CD4-positive, alpha-beta T cell treated with Interleukin-21 for 1 hour (primary cell): ENCODE measurements at regions not wholly inside any gene's neighbourhood (a gene's known extent, or its start where the extent isn't known, plus 50 kb on each side); places are given as distances from the start of the nearest gene placed in this dataset.
"Not testable (repeated sequence)": the region's sequence is repeated elsewhere in the genome, so short reads cannot be mapped to it uniquely, and the experiment has no call there.

Experiments used
- DNase-seq: peaks from one replicate; pipeline ENCODE4 v3.0.0-alpha.2; 2020

GRCh38 chr3:109920749-109921148 is 583.4 kb upstream of the DPPA4 start:
- no peak for DNase-seq

DNA sequence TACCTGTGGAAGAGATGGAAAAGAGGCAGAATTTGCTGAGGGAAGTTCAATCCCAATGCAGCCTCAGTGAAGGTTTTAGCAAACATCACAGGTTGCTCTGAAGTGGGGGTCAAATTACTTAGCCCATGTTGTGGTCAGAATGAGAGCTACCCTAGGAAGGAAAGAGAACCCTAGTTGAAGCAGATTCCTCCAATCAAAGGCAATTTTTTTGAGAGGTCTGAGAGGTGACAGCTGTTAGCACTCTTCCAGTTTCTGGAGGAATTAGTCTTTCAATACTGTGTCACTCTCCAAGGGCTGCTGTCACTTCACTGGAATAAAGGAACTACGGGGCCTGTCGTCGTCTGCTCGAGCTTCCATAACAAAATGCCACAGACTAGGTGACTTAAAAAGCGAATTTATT is 584.2 kb upstream of the DPPA4 start:
- no peak for DNase-seq

DNA sequence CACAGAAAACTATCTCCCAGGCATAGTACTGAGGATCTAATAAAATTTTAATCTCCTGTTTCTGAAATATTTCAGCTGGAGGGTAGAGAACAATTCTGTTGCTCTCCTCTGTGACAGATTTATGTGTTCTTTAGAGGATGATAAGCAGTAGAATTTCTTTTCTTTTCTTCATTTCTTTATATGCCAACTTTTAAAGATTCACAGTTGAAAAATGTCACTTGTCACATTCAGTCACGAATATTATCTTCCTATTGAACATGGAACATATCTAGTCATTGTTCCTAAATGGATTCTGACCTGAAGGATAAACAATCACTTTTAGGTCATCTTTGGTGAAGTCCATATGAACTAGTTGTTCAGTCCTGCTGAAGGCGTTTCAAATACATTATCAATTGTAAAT is 585.5 kb upstream of the DPPA4 start:
- DNase-seq: no peak

GRCh38 chr3:109923431-109923830 is 586.1 kb upstream of the DPPA4 start:
- DNase-seq: no peak

DNA sequence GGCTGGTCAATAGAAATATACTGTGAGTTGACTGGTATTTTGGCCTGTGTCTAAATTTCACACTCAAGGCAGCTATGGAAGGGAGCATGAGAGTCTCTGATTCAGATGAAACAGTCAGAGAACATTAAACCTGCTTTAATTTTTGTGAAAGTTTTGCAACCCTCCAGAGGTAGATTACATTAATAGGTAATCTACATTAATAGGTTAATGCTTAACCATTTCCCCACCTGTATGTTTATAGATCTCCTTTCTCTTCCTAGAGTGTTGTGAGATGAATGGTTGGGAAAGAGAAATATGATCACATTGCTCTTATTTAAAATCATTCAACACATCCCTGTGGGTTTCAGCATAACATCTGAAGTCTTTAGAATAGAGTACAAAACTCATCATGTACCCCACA is 586.9 kb upstream of the DPPA4 start:
- no peak for DNase-seq

- no peak for DNase-seq
These were observed 589.0 kb upstream of the DPPA4 start for GRCh38 chr3:109926376-109926775.

DNA sequence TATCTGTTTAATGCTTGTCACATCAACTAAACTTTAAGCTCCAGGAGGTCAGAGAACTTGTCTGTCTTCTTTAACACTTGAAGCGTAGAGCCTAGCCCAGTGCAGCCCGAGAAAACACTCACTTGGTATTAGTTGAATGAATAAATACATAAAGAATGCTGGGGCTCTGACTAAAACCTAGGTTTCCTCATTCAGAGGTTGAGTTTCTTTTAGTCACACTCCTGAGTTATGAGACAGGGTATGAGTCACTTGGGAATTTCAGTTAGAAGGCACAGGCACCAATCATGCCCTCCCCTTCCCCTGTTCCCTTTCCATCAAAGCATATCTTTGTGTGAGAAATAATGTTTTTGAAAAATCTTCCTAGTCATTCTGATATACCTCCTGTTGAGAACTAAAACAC is 589.8 kb upstream of the DPPA4 start:
- DNase-seq: no peak

- DNase-seq: no peak
These were observed 590.4 kb upstream of the DPPA4 start for GRCh38 chr3:109927726-109928125.

GRCh38 chr3:109930582-109930981 is 593.2 kb upstream of the DPPA4 start:
- DNase-seq: no peak

DNA sequence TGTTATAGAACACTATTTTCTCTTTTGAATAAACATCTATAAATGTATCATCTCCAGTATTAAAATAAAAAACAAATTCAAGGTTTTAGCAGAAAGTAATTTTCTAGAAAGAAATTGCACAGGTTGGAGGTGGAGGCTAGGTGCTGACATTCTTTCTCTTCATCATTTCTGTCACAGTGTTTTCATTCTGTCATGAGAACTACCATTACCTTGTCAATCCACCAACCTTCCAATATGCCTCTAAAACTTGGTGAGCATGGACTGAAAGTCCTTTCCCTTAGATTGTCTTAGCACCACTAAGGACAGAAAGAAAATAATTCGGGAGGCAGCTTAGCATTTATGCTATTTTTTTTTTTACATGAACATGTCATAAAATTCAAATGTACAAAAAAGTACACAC is 596.2 kb upstream of the DPPA4 start:
- DNase-seq: no peak

- DNase-seq: no peak
These were observed 602.5 kb upstream of the DPPA4 start for GRCh38 chr3:109939817-109940216.

DNA sequence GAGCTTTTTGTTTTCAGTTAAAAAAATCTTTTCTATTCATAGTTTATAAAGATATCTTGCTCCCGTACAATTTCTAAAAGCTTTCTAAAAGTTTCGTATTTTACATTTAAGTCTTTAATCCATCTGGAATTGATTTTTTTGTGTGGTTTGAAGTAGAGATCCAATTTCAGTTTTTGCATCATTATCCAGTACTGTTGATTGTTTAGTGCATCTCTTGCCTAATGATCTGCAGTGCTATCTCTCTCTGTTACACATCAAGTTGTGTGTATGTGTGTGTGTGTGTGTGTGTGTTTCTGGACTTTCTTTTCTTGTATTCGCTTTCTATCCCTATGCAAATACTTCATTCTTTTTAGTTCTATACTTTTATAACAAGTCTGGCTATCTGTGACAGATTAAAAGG is 605.8 kb upstream of the DPPA4 start:
- DNase-seq: no peak

GRCh38 chr3:109944836-109945235 is 607.5 kb upstream of the DPPA4 start:
- DNase-seq: no peak

DNA sequence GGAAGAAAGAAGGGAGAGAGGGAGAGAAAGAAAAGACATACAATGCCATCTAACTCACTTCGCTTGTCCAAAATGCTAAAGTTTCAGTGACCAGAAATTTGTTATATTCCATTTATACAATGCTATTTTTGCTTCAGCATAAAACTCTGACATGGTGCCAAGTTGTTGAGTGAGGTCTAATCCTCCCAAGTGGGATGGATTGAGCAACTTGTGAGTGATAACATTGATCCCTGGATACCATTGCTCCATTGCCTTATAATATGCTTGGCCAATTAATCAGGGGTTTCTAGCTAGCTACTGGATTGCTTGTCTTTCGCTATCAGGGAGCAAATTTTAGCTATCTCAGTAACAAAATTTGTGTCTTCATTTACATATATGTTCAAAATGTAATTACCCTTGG is 615.6 kb upstream of the DPPA4 start:
- no peak for DNase-seq

GRCh38 chr3:109963831-109964230 is 626.5 kb upstream of the DPPA4 start:
- no peak for DNase-seq

DNA sequence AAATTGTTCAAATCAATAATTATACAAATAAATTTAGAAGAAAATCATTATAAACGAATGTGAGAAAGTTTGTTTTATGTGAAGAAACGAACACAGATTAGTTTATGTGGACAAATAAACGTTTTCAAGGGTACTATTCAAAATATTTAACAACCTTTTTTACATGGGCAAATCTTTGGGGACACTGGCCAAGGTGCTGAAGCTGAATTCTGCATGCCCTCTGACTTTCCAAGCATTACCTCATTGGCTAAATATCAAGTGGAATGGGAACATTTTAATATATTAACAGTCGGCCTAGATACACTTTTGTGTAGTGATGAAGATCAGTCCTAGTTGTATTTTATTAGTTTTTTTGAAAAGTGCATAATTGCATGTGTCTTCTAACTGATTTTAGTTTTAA is 636.4 kb upstream of the DPPA4 start:
- DNase-seq: no peak

DNA sequence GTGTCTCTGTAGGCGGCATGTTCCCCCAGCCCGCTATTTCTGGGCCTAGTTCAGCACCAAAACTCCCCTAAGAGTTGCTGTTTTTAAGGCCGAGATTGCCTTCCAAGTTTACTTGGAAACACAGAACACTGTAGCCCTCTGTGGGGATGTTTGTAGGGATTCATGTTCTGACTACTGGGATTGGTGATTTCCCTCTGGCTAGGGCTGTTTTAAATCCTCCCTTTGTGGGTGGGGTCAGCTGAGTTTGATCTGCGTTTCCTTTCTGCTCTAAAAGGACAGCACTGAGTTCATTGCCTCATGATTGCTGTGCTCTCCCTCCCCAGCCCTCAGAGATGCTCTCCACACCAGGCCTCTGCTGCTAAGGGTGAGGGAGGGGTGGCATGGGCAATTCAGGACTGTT is 640.6 kb upstream of the DPPA4 start:
- no peak for DNase-seq

DNA sequence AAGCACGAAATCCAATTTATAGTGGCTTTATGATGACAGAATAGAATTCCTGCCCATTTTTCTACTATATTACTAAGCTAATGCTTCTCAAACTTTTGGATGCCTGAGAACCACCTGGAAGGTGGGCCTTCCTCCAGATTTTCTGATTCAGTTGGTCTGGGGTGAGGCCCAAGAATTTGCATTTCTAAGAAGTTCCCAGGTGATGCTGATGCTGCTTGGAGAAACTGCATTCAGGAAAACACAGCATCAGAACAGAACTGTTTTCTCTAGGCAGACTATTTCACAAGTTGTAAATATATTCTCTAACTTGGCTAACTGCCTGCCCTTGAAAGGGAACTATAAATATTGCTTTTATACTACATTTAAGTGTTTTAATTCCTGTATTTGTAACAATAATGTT is 644.9 kb upstream of the DPPA4 start:
- no peak for DNase-seq

DNA sequence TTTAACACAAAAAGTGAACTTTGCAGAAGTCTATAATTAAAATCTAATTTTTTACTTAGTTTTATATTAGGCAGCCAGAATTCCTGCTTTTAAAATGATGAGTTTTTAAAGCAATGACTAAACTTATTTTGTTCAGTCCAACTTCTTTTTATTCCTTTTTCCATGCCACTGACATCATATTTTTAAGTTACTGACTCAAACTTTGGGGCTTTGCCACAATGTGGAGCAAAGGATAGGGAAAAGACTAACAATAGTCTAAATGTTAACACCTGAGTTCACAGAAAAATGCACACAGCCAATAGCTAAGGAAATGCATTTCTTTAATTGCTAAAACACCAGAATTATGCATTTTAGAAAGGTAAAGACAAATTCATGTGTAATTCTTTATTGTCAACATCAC is 647.6 kb upstream of the DPPA4 start:
- no peak for DNase-seq

GRCh38 chr3:109985943-109986555 is 648.7 kb upstream of the DPPA4 start:
- no peak for DNase-seq

- no peak for DNase-seq
These were observed 657.5 kb upstream of the DPPA4 start for GRCh38 chr3:109994853-109995252.

- DNase-seq: no peak
These were observed 658.0 kb upstream of the DPPA4 start for GRCh38 chr3:109995377-109995776.

- DNase-seq: not testable (repeated sequence)
These were observed 664.6 kb upstream of the DPPA4 start for GRCh38 chr3:110001905-110002304.

- DNase-seq: no peak
These were observed 669.6 kb upstream of the DPPA4 start for GRCh38 chr3:110006913-110007312.

GRCh38 chr3:110015231-110015963 is 678.1 kb upstream of the DPPA4 start:
- no peak for DNase-seq
